ENCODE measurements at regions not wholly inside any gene's neighbourhood (a gene's known extent, or its start where the extent isn't known, plus 50 kb on each side); places are given as distances from the start of the nearest gene placed in this dataset.

- Histone ChIP-seq H3K27me3 (ENCODE audit: control insufficient read depth, insufficient read depth, low read length) (no peaks in the 10 kb centered on the region), H3K4me3 (ENCODE audit: low read depth, low read length) (no peak overlapping the region), H3K9me3 (ENCODE audit: control insufficient read depth, insufficient read depth, low read length) (no peaks in the 10 kb centered on the region), H3K27ac (ENCODE audit: low read depth, low read length) (no peak overlapping the region)
- POLR2A ChIA-PET: no interaction called here
- no peak for TF ChIP-seq CTCF (IDR thresholded peaks at IDR 0.05; ENCODE audit: low read depth, low read length)
- CTCF ChIA-PET: no interaction called here
- DNase-seq (ENCODE audit: low read depth, low spot score): no peak
Measured at GRCh38 chr13:65103351-65103750, 2126.8 kb downstream of the PCDH9 start.

GRCh38 chr13:65095161-65096082 is 2134.7 kb downstream of the PCDH9 start:
- no peak overlapping the region for H3K4me3 ChIP-seq (ENCODE audit: low read depth, low read length)
- H3K9me3 ChIP-seq (ENCODE audit: control insufficient read depth, insufficient read depth, low read length): no peaks in the 10 kb centered on the region
- no peaks in the 10 kb centered on the region for H3K27me3 ChIP-seq (ENCODE audit: control insufficient read depth, insufficient read depth, low read length)
- ChIA-PET CTCF (no interaction called here), POLR2A (interaction anchor here (0.6 kb wide), 1 partner anchor 13 kb away, joined by 3 read pairs; no protein-coding TSS in a partner anchor)
- TF ChIP-seq CTCF (IDR thresholded peaks at IDR 0.05; ENCODE audit: low read depth, low read length): no peak
- DNase-seq (ENCODE audit: low read depth, low spot score): no peak
- H3K27ac ChIP-seq (ENCODE audit: low read depth, low read length): no peak overlapping the region

- Histone ChIP-seq H3K27me3 (ENCODE audit: control insufficient read depth, insufficient read depth, low read length) (no peaks in the 10 kb centered on the region), H3K27ac (ENCODE audit: low read depth, low read length) (no peak overlapping the region), H3K4me3 (ENCODE audit: low read depth, low read length) (no peak overlapping the region), H3K9me3 (ENCODE audit: control insufficient read depth, insufficient read depth, low read length) (no peaks in the 10 kb centered on the region)
- POLR2A ChIA-PET: no interaction called here
- TF ChIP-seq CTCF (IDR thresholded peaks at IDR 0.05; ENCODE audit: low read depth, low read length): no peak
- no peak for DNase-seq (ENCODE audit: low read depth, low spot score)
- CTCF ChIA-PET: no interaction called here
Measured at GRCh38 chr13:65093357-65093756, 2136.8 kb downstream of the PCDH9 start.

- CTCF ChIA-PET: no interaction called here
- no peak for DNase-seq (ENCODE audit: low read depth, low spot score)
- POLR2A ChIA-PET: no interaction called here
- H3K27ac ChIP-seq (ENCODE audit: low read depth, low read length): no peak overlapping the region
- H3K4me3 ChIP-seq (ENCODE audit: low read depth, low read length): no peak overlapping the region
- no peak for TF ChIP-seq CTCF (IDR thresholded peaks at IDR 0.05; ENCODE audit: low read depth, low read length)
- peaks cover under 1% of the 10 kb centered on the region; the same call in 1 of the 2 replicates for H3K9me3 ChIP-seq (ENCODE audit: control insufficient read depth, insufficient read depth, low read length)
- H3K27me3 ChIP-seq (ENCODE audit: control insufficient read depth, insufficient read depth, low read length): no peaks in the 10 kb centered on the region
Measured at GRCh38 chr13:65091031-65091430, 2139.1 kb downstream of the PCDH9 start.

GRCh38 chr13:65090186-65090585 is 2139.9 kb downstream of the PCDH9 start:
- no peak for DNase-seq (ENCODE audit: low read depth, low spot score)

More at GRCh38 chr13:65090186-65090585, 2139.9 kb downstream of the PCDH9 start:
- Histone ChIP-seq H3K4me3 (ENCODE audit: low read depth, low read length) (no peak overlapping the region), H3K9me3 (ENCODE audit: control insufficient read depth, insufficient read depth, low read length) (peaks cover 5% of the 10 kb centered on the region), H3K27ac (ENCODE audit: low read depth, low read length) (no peak overlapping the region), H3K27me3 (ENCODE audit: control insufficient read depth, insufficient read depth, low read length) (no peaks in the 10 kb centered on the region)
- no peak for TF ChIP-seq CTCF (IDR thresholded peaks at IDR 0.05; ENCODE audit: low read depth, low read length)
- POLR2A ChIA-PET: no interaction called here
- CTCF ChIA-PET: no interaction called here

Data from AG04450 (cell line).